ENCODE measurements at regions not wholly inside any gene's neighbourhood (a gene's known extent, or its start where the extent isn't known, plus 50 kb on each side); places are given as distances from the start of the nearest gene placed in this dataset.

DNA sequence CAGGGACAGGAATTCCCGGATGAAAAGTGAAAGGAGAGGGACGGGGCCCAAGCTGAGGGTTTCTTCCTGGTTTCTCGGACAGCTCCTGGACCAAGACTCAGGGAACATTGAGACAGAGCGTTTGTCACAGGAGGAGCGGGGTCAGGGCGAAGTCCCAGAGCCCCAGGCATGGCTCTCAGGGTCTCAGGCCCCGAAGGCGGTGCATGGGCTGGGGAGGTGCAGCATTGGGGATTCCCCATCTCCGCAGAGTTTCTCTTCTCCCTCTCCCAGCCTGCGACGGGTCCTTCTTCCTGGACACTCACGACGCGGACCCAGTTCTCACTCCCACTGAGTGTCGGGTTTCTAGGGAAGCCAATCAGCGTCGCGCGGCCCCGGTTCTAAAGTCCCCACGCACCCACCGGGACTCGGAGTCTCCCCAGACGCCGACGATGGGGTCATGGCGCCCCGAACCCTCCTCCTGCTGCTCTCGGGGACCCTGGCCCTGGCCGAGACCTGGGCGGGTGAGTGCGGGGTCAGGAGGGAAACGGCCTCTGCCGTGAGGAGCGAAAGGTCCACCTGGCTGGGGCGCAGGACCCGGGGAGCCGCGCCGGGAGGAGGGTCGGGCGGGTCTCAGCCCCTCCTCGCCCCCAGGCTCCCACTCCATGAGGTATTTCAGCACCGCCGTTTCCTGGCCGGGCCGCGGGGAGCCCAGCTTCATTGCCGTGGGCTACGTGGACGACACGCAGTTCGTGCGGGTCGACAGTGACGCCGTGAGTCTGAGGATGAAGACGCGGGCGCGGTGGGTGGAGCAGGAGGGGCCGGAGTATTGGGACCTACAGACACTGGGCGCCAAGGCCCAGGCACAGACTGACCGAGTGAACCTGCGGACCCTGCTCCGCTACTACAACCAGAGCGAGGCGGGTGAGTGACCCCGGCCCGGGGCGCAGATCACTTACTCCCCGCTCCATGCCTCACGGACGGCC, 54.6 kb upstream of the POLR1H start:
- DNase-seq = peak; percentile 60
- in situ Hi-C loops (cut with MboI) = loop anchor here (5.0 to 25.0 kb wide), 2 partner anchors 159 to 269 kb away; no protein-coding TSS in a partner anchor
- H2AFZ ChIP-seq = peak overlapping the region; percentile 79

GRCh38 chr6:30007132-30007764, 53.8 kb upstream of the POLR1H start:
- no peaks in the 10 kb centered on the region for H3K79me2 ChIP-seq (ENCODE audit: insufficient read depth)
- no peaks in the 10 kb centered on the region for H3K9me3 ChIP-seq (ENCODE audit: low read depth)
- H4K20me1 ChIP-seq (ENCODE audit: insufficient read depth) = no peaks in the 10 kb centered on the region
- H3K9ac ChIP-seq = 0 out of 2 replicates have a peak overlapping the region, but pooled peaks have one; percentile 13
- in situ Hi-C loops (cut with MboI) = loop anchor here (5.0 to 25.0 kb wide), 2 partner anchors 160 to 270 kb away; no protein-coding TSS in a partner anchor
- H3K4me1 ChIP-seq (ENCODE audit: insufficient read depth) = no peaks in the 10 kb centered on the region
- DNase-seq = no peak
- 16 to 18% methylated on average over 42 of the region's 42 CpGs for WGBS, 2 experiments (ENCODE audit: low coverage in 1 of 2, low lambda C conversion rate in 2 of 2, missing lambda C conversion rate in 2 of 2)
- no peaks in the 10 kb centered on the region for H3F3A ChIP-seq (ENCODE audit: insufficient read depth)
- TF ChIP-seq EZH2phosphoT487 (IDR thresholded peaks at IDR 0.05; ENCODE audit: insufficient read depth, low read depth) = no peak
- peak; percentile 48 for TF ChIP-seq EZH2 (IDR thresholded peaks at IDR 0.05; ENCODE audit: insufficient read depth, poor library complexity, severe bottlenecking)
- peak overlapping the region; percentile 75 for H3K4me2 ChIP-seq (ENCODE audit: unreplicated experiment)
- H2AFZ ChIP-seq = peak overlapping the region; percentile 79
- H3K27me3 ChIP-seq (replicated peaks; ENCODE audit: insufficient read depth) = peaks cover 14% of the 10 kb centered on the region
- H3K4me3 ChIP-seq = peak overlapping the region; percentile 57
- no peaks in the 10 kb centered on the region for H3K36me3 ChIP-seq (ENCODE audit: low read depth)
- no peak overlapping the region for H3K27ac ChIP-seq
- no peaks in the 10 kb centered on the region for H3K9me2 ChIP-seq (ENCODE audit: insufficient read depth)

More for the DNA sequence above, 54.6 kb upstream of the POLR1H start:
- no peaks in the 10 kb centered on the region for H4K20me1 ChIP-seq (ENCODE audit: insufficient read depth)
- TF ChIP-seq EZH2 (IDR thresholded peaks at IDR 0.05; ENCODE audit: insufficient read depth, poor library complexity, severe bottlenecking) (no peak), EZH2phosphoT487 (IDR thresholded peaks at IDR 0.05; ENCODE audit: insufficient read depth, low read depth) (no peak)
- H3K4me2 ChIP-seq (ENCODE audit: unreplicated experiment) = peak overlapping the region; percentile 75
- peak overlapping the region; percentile 57 for H3K4me3 ChIP-seq
- H3K79me2 ChIP-seq (ENCODE audit: insufficient read depth) = no peaks in the 10 kb centered on the region
- WGBS, 2 experiments (ENCODE audit: low coverage in 1 of 2, low lambda C conversion rate in 2 of 2, missing lambda C conversion rate in 2 of 2) = 4 to 5% methylated on average over 61 to 62 of the region's 74 CpGs
- no peaks in the 10 kb centered on the region for H3K9me3 ChIP-seq (ENCODE audit: low read depth)
- no peak overlapping the region for H3K27ac ChIP-seq
- H3K9me2 ChIP-seq (ENCODE audit: insufficient read depth) = no peaks in the 10 kb centered on the region
- no peaks in the 10 kb centered on the region for H3F3A ChIP-seq (ENCODE audit: insufficient read depth)
- no peaks in the 10 kb centered on the region for H3K4me1 ChIP-seq (ENCODE audit: insufficient read depth)
- H3K9ac ChIP-seq = 0 out of 2 replicates have a peak overlapping the region, but pooled peaks have one; percentile 13
- no peaks in the 10 kb centered on the region for H3K36me3 ChIP-seq (ENCODE audit: low read depth)
- H3K27me3 ChIP-seq (replicated peaks; ENCODE audit: insufficient read depth) = peaks cover 14% of the 10 kb centered on the region

GRCh38 chr6:30009113-30009512, 52.0 kb upstream of the POLR1H start:
- Histone ChIP-seq H3K4me2 (ENCODE audit: unreplicated experiment) (no peak overlapping the region), H3K36me3 (ENCODE audit: low read depth) (no peaks in the 10 kb centered on the region), H4K20me1 (ENCODE audit: insufficient read depth) (no peaks in the 10 kb centered on the region), H3K79me2 (ENCODE audit: insufficient read depth) (no peaks in the 10 kb centered on the region), H3K27ac (no peak overlapping the region), H3F3A (ENCODE audit: insufficient read depth) (no peaks in the 10 kb centered on the region), H3K9me3 (ENCODE audit: low read depth) (no peaks in the 10 kb centered on the region), H3K27me3 (replicated peaks; ENCODE audit: insufficient read depth) (peaks cover 14% of the 10 kb centered on the region), H2AFZ (no peak overlapping the region), H3K9ac (no peak overlapping the region), H3K4me1 (ENCODE audit: insufficient read depth) (no peaks in the 10 kb centered on the region), H3K4me3 (no peak overlapping the region), H3K9me2 (ENCODE audit: insufficient read depth) (no peaks in the 10 kb centered on the region)
- TF ChIP-seq EZH2phosphoT487 (IDR thresholded peaks at IDR 0.05; ENCODE audit: insufficient read depth, low read depth) (no peak), EZH2 (IDR thresholded peaks at IDR 0.05; ENCODE audit: insufficient read depth, poor library complexity, severe bottlenecking) (no peak)
- WGBS, 2 experiments (ENCODE audit: low coverage in 1 of 2, low lambda C conversion rate in 2 of 2, missing lambda C conversion rate in 2 of 2) = 69 to 71% methylated on average over 3 of the region's 3 CpGs
- no peak for DNase-seq
- in situ Hi-C loops (cut with MboI) = loop anchor here (5.0 to 25.0 kb wide), 2 partner anchors 162 to 272 kb away; no protein-coding TSS in a partner anchor
